ENCODE measurements at regions not wholly inside any gene's neighbourhood (a gene's known extent, or its start where the extent isn't known, plus 50 kb on each side); places are given as distances from the start of the nearest gene placed in this dataset.

GRCh38 chr7:156167987-156168386 lies 355.7 kb upstream of the SHH start:
- H3K9me1 ChIP-seq (replicated peaks; ENCODE audit: control insufficient read depth, extremely low read depth, insufficient read depth, low read length): no peaks in the 10 kb centered on the region
- FAIRE-seq: no peak
- intact Hi-C loops (cut with micrococcal nuclease) (no loop called here), dilution Hi-C loops (cut with MboI; ENCODE audit: extremely low pct_ligation_motif_present, low sequenced_read_pairs) (no loop called here)
- no peaks in the 10 kb centered on the region for H3K4me1 ChIP-seq (ENCODE audit: control insufficient read depth, extremely low read depth, insufficient read depth, low read length)
- H4K20me1 ChIP-seq (replicated peaks; ENCODE audit: control insufficient read depth, extremely low read depth, insufficient read depth, low read length): no peaks in the 10 kb centered on the region
- no peaks in the 10 kb centered on the region for H3K27me3 ChIP-seq (ENCODE audit: control insufficient read depth in 2 of 2, insufficient read depth in 2 of 2, low read length in 2 of 2)
- H3K79me2 ChIP-seq (ENCODE audit: control insufficient read depth, insufficient read depth, low read length): no peaks in the 10 kb centered on the region
- H3K4me2 ChIP-seq (ENCODE audit: insufficient read depth, low read length): no peak overlapping the region
- DNase-seq (ENCODE audit: low read depth, low spot score): no peak
- BruUV-seq (replicated peaks): no TSS peak
- no peak overlapping the region for H2AFZ ChIP-seq (ENCODE audit: low read depth, low read length)
- ChIA-PET POLR2A (no interaction called here), CTCF (interaction anchor here (1.1 kb wide), 1 partner anchor 13 kb away, joined by 3 read pairs; no protein-coding TSS in a partner anchor)
- peaks cover 2% of the 10 kb centered on the region for H3K9me3 ChIP-seq (replicated peaks; ENCODE audit: control insufficient read depth, insufficient read depth, low read length)
- H3K9ac ChIP-seq (replicated peaks; ENCODE audit: extremely low read depth, insufficient read depth, low read length): no peak overlapping the region
- no peak overlapping the region for H3K27ac ChIP-seq (ENCODE audit: insufficient read depth, low read depth, low read length)
- H3K36me3 ChIP-seq (ENCODE audit: control insufficient read depth in 2 of 2, extremely low read depth in 1 of 2, insufficient read depth in 2 of 2, low read length in 2 of 2): no peaks in the 10 kb centered on the region
- H3K4me3 ChIP-seq (replicated peaks in 1 of 3; ENCODE audit: insufficient read depth in 1 of 3, low read depth in 1 of 3, low read length in 3 of 3): no peak overlapping the region
- TF ChIP-seq EZH2 (IDR thresholded peaks at IDR 0.05; ENCODE audit: borderline replicate concordance, low read depth, low read length, severe bottlenecking) (no peak), POLR2AphosphoS5 (IDR thresholded peaks at IDR 0.05; ENCODE audit: insufficient read depth, low read depth, low read length) (no peak), JUN (IDR thresholded peaks at IDR 0.05; ENCODE audit: borderline replicate concordance, insufficient read depth, insufficient read length, low read depth) (no peak), CTCF (IDR thresholded peaks at IDR 0.05; ENCODE audit: extremely low read depth in 1 of 2, insufficient read depth in 1 of 2, low read depth in 1 of 2, low read length in 2 of 2) (no peak), POLR2A (IDR thresholded peaks at IDR 0.05; ENCODE audit: low read depth, low read length) (no peak), GATA2 (IDR thresholded peaks at IDR 0.05; ENCODE audit: insufficient read depth, insufficient read length, low read depth, low read length) (no peak), MYC (IDR thresholded peaks at IDR 0.05; ENCODE audit: low read depth, low read length) (no peak), FOS (IDR thresholded peaks at IDR 0.05; ENCODE audit: borderline replicate concordance, insufficient read depth, low read length) (no peak), MAX (IDR thresholded peaks at IDR 0.05; ENCODE audit: insufficient read depth, insufficient read length) (no peak)
